ENCODE measurements at regions not wholly inside any gene's neighbourhood (a gene's known extent, or its start where the extent isn't known, plus 50 kb on each side); places are given as distances from the start of the nearest gene placed in this dataset.

- H3K4me3 ChIP-seq (ENCODE audit: low read depth, low read length) = no peak overlapping the region
- TF ChIP-seq, protein P1, sequence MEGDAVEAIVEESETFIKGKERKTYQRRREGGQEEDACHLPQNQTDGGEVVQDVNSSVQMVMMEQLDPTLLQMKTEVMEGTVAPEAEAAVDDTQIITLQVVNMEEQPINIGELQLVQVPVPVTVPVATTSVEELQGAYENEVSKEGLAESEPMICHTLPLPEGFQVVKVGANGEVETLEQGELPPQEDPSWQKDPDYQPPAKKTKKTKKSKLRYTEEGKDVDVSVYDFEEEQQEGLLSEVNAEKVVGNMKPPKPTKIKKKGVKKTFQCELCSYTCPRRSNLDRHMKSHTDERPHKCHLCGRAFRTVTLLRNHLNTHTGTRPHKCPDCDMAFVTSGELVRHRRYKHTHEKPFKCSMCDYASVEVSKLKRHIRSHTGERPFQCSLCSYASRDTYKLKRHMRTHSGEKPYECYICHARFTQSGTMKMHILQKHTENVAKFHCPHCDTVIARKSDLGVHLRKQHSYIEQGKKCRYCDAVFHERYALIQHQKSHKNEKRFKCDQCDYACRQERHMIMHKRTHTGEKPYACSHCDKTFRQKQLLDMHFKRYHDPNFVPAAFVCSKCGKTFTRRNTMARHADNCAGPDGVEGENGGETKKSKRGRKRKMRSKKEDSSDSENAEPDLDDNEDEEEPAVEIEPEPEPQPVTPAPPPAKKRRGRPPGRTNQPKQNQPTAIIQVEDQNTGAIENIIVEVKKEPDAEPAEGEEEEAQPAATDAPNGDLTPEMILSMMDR (IDR thresholded peaks at IDR 0.05; ENCODE audit: low read depth, low read length) = no peak
These were observed 363.7 kb upstream of the ISX start for GRCh38 chr22:34702279-34702678.

DNA sequence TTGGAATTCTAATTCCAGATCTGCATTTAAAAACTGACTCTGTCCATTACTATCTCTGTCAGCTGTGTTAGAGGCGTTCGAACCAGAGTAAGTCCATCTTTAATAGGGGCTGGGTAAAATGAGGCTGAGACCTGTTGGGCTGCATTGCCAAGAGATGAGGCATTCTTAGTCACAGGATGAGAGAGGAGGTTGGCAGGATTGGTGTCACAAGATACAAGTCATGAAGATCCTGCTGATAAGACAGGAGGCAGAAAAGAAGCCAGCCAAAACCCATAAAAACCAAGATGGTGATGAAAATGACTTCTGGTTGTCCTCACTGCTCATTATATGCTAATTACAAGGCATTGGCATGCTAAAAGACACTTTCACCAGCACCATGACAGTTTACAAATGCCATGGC is 356.3 kb upstream of the ISX start:
- no peak overlapping the region for H3K4me3 ChIP-seq (ENCODE audit: low read depth, low read length)
- TF ChIP-seq, protein P1 (IDR thresholded peaks at IDR 0.05; ENCODE audit: low read depth, low read length) = no peak

DNA sequence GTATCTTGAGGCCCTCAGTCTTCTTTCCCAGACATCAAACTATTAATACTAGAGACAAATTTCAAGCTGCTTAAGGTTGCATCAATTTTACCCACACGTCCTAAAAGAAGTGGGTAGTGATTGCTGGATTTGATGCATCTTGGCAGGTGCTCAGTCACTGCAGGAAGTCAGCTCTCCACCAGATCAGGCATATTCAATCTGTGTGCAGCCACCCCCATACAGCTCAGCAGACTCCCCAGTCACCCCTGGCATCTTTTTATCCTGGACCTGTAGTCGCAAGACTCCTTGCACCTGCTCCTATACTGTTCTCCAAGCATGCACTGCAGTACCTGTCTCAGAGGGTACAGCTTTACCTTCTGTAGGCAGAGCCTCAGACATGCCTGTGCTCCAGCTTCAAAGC is 343.1 kb upstream of the ISX start:
- H3K4me3 ChIP-seq (ENCODE audit: low read depth, low read length) = no peak overlapping the region
- TF ChIP-seq, protein P1 (IDR thresholded peaks at IDR 0.05; ENCODE audit: low read depth, low read length) = no peak

DNA sequence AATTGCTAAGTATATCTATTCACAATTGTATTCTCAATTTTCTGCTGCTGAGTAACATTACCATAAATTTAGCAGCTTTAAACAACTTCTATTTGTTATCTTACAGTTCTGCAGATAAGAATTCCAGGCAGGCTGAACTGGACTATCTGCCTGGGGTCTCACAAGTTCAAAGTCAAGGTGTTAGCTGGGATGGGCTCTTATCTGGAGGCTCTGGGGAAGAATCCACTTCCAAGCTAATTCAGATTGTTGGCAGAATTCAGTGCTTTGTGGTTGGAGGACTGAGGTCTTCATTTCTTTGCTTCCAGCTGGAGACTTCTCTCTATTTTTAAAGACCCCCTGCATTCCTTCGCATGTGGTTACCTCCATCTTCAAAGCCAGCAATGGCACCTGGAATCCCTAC is 329.9 kb upstream of the ISX start:
- TF ChIP-seq, protein P1 (IDR thresholded peaks at IDR 0.05; ENCODE audit: low read depth, low read length) = no peak
- H3K4me3 ChIP-seq (ENCODE audit: low read depth, low read length) = no peak overlapping the region

DNA sequence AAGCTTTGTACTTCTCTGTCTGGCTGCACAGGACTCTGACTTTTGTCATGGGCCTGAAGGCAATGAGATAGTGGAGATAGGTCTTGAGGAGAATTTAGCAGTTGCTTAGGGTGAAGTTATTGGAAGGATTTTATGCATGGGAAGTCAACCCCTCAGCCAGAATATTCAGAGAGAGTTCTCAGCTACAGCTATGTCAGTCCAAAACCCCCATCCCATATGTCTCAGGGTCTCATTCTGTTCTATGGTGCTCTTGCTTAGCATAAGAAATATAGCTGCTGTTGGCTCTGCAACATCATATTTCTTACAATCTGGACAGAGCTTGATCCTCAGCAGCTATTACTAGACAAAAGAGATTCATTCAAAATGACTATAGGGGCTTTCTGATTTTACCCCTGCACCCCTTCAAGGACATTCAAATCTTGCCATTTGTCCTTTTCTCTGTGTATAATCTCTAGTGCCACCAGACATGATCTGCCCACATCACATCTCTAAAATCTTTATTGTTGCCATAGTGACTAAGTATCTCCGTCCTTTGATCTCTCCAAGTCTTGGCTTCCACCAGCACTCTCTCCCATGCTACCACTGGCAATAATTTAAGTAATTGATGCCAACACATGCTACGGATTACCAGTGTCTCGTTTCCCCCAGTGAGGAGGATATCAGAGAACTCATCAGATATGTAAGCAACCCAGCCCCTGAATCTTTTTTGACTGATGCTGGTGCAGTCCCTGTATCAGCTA is 327.1 kb upstream of the ISX start:
- H3K4me3 ChIP-seq (ENCODE audit: low read depth, low read length) = no peak overlapping the region
- TF ChIP-seq, protein P1 (IDR thresholded peaks at IDR 0.05; ENCODE audit: low read depth, low read length) = no peak

GRCh38 chr22:34743110-34743751 is 322.7 kb upstream of the ISX start:
- TF ChIP-seq, protein P1 (IDR thresholded peaks at IDR 0.05; ENCODE audit: low read depth, low read length) = no peak

DNA sequence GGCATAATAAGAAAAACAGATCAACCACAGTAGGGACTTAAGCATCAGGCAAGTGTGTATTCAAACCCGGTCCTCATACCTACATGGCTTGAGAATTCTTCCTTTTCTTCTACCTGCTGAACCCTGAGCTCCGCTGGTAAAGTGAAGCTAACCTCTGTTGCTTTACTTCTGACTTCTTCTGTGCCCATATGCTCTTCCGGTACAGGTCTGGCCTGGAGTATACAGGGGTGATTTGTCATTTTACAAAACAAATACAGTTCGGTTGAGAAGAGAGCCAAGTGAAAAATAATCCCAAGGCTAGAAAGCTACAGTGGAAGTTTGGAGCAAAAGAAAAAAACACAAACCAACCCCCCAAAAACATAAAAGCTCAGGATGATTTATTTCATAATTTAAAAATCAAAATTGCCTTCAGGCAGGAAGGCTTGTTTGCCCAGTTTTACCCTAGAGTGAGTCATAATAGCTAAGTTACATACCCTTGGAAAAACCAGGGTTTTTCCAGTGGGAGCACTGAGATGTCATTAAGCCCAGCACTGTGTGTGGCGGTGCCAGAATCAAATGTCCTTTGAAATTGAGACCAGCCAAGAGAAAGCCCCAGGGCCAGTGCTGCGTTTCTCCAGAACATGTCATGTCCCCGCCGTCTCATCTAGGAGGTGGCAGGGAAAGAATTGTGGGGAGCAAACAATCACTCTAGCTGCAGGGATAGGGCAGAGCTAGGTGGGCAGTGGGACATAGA is 305.5 kb upstream of the ISX start:
- TF ChIP-seq, protein P1 (IDR thresholded peaks at IDR 0.05; ENCODE audit: low read depth, low read length) = no peak
- H3K4me3 ChIP-seq (ENCODE audit: low read depth, low read length) = no peak overlapping the region

More at GRCh38 chr22:34743110-34743751, 322.7 kb upstream of the ISX start:
- no peak overlapping the region for H3K4me3 ChIP-seq (ENCODE audit: low read depth, low read length)
